ENCODE measurements at regions not wholly inside any gene's neighbourhood (a gene's known extent, or its start where the extent isn't known, plus 50 kb on each side); places are given as distances from the start of the nearest gene placed in this dataset.

- TF ChIP-seq POLR2AphosphoS5 (IDR thresholded peaks at IDR 0.05; ENCODE audit: low read depth, low read length), result no peak
- TF ChIP-seq RAD21 (IDR thresholded peaks at IDR 0.05 in 1 of 2, conservative IDR thresholded peaks at IDR 0.05 in 1 of 2; ENCODE audit: low read depth in 2 of 2, low read length in 2 of 2), result no peak
- no peak for TF ChIP-seq CTCF (IDR thresholded peaks at IDR 0.05; ENCODE audit: control extremely low read depth in 1 of 3, insufficient read depth in 1 of 3, low read depth in 1 of 3, low read length in 3 of 3)
- no peak for TF ChIP-seq SIN3A (conservative IDR thresholded peaks at IDR 0.05 in 1 of 2, IDR thresholded peaks at IDR 0.05 in 1 of 2; ENCODE audit: low read depth in 1 of 2, low read length in 2 of 2)
- no peak for TF ChIP-seq RNF2 (IDR thresholded peaks at IDR 0.05; ENCODE audit: borderline replicate concordance, low read depth, low read length, missing control alignments, poor library complexity, severe bottlenecking)
Measured at GRCh38 chr11:86138958-86139357, 70.1 kb upstream of the PICALM start.
